HFFc6 (cell line): ENCODE measurements at regions not wholly inside any gene's neighbourhood (a gene's known extent, or its start where the extent isn't known, plus 50 kb on each side); places are given as distances from the start of the nearest gene placed in this dataset.

Source experiments
- DNase-seq: peaks from one replicate; pipeline ENCODE4 v3.0.0-alpha.2; 2018
- H3K27ac Mint-ChIP-seq: 2 replicates; pipeline ENCODE4 v1.8.0; 2020; ENCODE audit warnings: mild to moderate bottlenecking, mixed read lengths
- H3K27me3 Mint-ChIP-seq: 2 replicates; pipeline ENCODE4 v1.8.0; 2021; ENCODE audit warnings: mild to moderate bottlenecking, moderate library complexity, mixed read lengths; ENCODE audit not compliant: insufficient read depth
- H3K36me3 Mint-ChIP-seq: 2 replicates; pipeline ENCODE4 v1.8.0; 2021; ENCODE audit warnings: low read depth, mixed read lengths
- H3K4me1 Mint-ChIP-seq: 2 replicates; pipeline ENCODE4 v1.8.0; 2020; ENCODE audit warnings: low read depth, mixed read lengths
- H3K4me3 Mint-ChIP-seq: 2 replicates; pipeline ENCODE4 v1.8.0; 2020; ENCODE audit warnings: mild to moderate bottlenecking, moderate library complexity, mixed read lengths
- H3K9me3 Mint-ChIP-seq: 2 replicates; pipeline ENCODE4 v1.8.0; 2020; ENCODE audit warnings: mild to moderate bottlenecking, mixed read lengths
- CTCF ChIP-seq: fragments of 200-600 bp; sonication (generic); IDR thresholded peaks from 2 replicates; pipeline ENCODE4 v1.5.0; 2021; ENCODE audit warnings: antibody characterized with exemption, mild to moderate bottlenecking

GRCh38 chr9:14508884-14509283 lies 184.3 kb downstream of the ZDHHC21 start:
- peaks cover 2% of the 10 kb centered on the region; the same call in 1 of the 2 replicates for H3K27me3 Mint-ChIP-seq
- DNase-seq = no peak
- H3K4me1 Mint-ChIP-seq = no peaks in the 10 kb centered on the region
- no peaks in the 10 kb centered on the region for H3K36me3 Mint-ChIP-seq
- H3K27ac Mint-ChIP-seq = no peak overlapping the region
- no peaks in the 10 kb centered on the region for H3K9me3 Mint-ChIP-seq
- no peak for TF ChIP-seq CTCF
- no peak overlapping the region for H3K4me3 Mint-ChIP-seq

- H3K4me1 Mint-ChIP-seq = no peaks in the 10 kb centered on the region
- H3K27ac Mint-ChIP-seq = no peak overlapping the region
- no peaks in the 10 kb centered on the region for H3K9me3 Mint-ChIP-seq
- no peaks in the 10 kb centered on the region for H3K36me3 Mint-ChIP-seq
- H3K4me3 Mint-ChIP-seq = no peak overlapping the region
- H3K27me3 Mint-ChIP-seq = 0 out of 2 replicates have a peak, but pooled peaks cover 4% of the 10 kb centered on the region
- no peak for DNase-seq
- no peak for TF ChIP-seq CTCF
Observed at GRCh38 chr9:14501366-14501765, 187.4 kb upstream of the NFIB start.

GRCh38 chr9:14500705-14501104 lies 186.8 kb upstream of the NFIB start:
- no peak for TF ChIP-seq CTCF
- no peaks in the 10 kb centered on the region for H3K4me1 Mint-ChIP-seq

GRCh38 chr9:14499976-14500375 lies 186.0 kb upstream of the NFIB start:
- no peak for TF ChIP-seq CTCF
- H3K4me1 Mint-ChIP-seq = no peaks in the 10 kb centered on the region
- H3K4me3 Mint-ChIP-seq = no peak overlapping the region
- no peak overlapping the region for H3K27ac Mint-ChIP-seq
- H3K27me3 Mint-ChIP-seq = 0 out of 2 replicates have a peak, but pooled peaks cover 2% of the 10 kb centered on the region
- no peaks in the 10 kb centered on the region for H3K9me3 Mint-ChIP-seq
- H3K36me3 Mint-ChIP-seq = no peaks in the 10 kb centered on the region
- DNase-seq = no peak

More at GRCh38 chr9:14500705-14501104, 186.8 kb upstream of the NFIB start:
- DNase-seq = no peak
- H3K4me3 Mint-ChIP-seq = no peak overlapping the region
- 0 out of 2 replicates have a peak, but pooled peaks cover 4% of the 10 kb centered on the region for H3K27me3 Mint-ChIP-seq
- no peaks in the 10 kb centered on the region for H3K9me3 Mint-ChIP-seq
- H3K27ac Mint-ChIP-seq = no peak overlapping the region
- no peaks in the 10 kb centered on the region for H3K36me3 Mint-ChIP-seq

GRCh38 chr9:14498824-14499223 lies 184.9 kb upstream of the NFIB start:
- no peak for TF ChIP-seq CTCF
- Mint-ChIP-seq H3K27me3 (0 out of 2 replicates have a peak, but pooled peaks cover 2% of the 10 kb centered on the region), H3K4me3 (no peak overlapping the region), H3K4me1 (no peaks in the 10 kb centered on the region), H3K9me3 (no peaks in the 10 kb centered on the region), H3K27ac (no peak overlapping the region), H3K36me3 (no peaks in the 10 kb centered on the region)
- DNase-seq = no peak

GRCh38 chr9:14497476-14497875 lies 183.5 kb upstream of the NFIB start:
- Mint-ChIP-seq H3K27me3 (0 out of 2 replicates have a peak, but pooled peaks cover 5% of the 10 kb centered on the region), H3K4me1 (no peaks in the 10 kb centered on the region), H3K9me3 (no peaks in the 10 kb centered on the region), H3K36me3 (no peaks in the 10 kb centered on the region), H3K27ac (no peak overlapping the region), H3K4me3 (no peak overlapping the region)
- TF ChIP-seq CTCF = no peak
- no peak for DNase-seq
